Glutamatergic neuron (in vitro differentiated cells): ENCODE measurements at regions not wholly inside any gene's neighbourhood (a gene's known extent, or its start where the extent isn't known, plus 50 kb on each side); places are given as distances from the start of the nearest gene placed in this dataset.

Experiments used
- DNase-seq: peaks from one replicate; pipeline ENCODE4 v3.0.0; 2022
- H3K27ac Mint-ChIP-seq: one replicate; pipeline ENCODE4 v1.8.0; 2020; ENCODE audit warnings: mild to moderate bottlenecking, mixed read lengths, inconsistent platforms; ENCODE audit not compliant: unreplicated experiment
- H3K27me3 Mint-ChIP-seq: one replicate; pipeline ENCODE4 v1.8.0; 2020; ENCODE audit warnings: mild to moderate bottlenecking, moderate library complexity, mixed read lengths, inconsistent platforms; ENCODE audit not compliant: unreplicated experiment
- H3K36me3 Mint-ChIP-seq: one replicate; pipeline ENCODE4 v1.8.0; 2020; ENCODE audit warnings: mild to moderate bottlenecking, mixed read lengths, inconsistent platforms; ENCODE audit not compliant: unreplicated experiment
- H3K4me1 Mint-ChIP-seq: one replicate; pipeline ENCODE4 v1.8.0; 2020; ENCODE audit warnings: mild to moderate bottlenecking, low read depth, mixed read lengths, inconsistent platforms; ENCODE audit not compliant: unreplicated experiment
- H3K4me3 Mint-ChIP-seq: one replicate; pipeline ENCODE4 v1.8.0; 2020; ENCODE audit warnings: mild to moderate bottlenecking, mixed read lengths, inconsistent platforms; ENCODE audit not compliant: unreplicated experiment
- H3K9me3 Mint-ChIP-seq: one replicate; pipeline ENCODE4 v1.8.0; 2020; ENCODE audit warnings: mild to moderate bottlenecking, moderate library complexity, mixed read lengths, inconsistent platforms; ENCODE audit not compliant: unreplicated experiment
- TF ChIP-seq, protein P1 (sequence below): fragments of 200-600 bp; sonication (generic); IDR thresholded peaks from one replicate; pipeline ENCODE4 v1.5.0; 2021; ENCODE audit not compliant: partially characterized antibody, unreplicated experiment

DNA sequence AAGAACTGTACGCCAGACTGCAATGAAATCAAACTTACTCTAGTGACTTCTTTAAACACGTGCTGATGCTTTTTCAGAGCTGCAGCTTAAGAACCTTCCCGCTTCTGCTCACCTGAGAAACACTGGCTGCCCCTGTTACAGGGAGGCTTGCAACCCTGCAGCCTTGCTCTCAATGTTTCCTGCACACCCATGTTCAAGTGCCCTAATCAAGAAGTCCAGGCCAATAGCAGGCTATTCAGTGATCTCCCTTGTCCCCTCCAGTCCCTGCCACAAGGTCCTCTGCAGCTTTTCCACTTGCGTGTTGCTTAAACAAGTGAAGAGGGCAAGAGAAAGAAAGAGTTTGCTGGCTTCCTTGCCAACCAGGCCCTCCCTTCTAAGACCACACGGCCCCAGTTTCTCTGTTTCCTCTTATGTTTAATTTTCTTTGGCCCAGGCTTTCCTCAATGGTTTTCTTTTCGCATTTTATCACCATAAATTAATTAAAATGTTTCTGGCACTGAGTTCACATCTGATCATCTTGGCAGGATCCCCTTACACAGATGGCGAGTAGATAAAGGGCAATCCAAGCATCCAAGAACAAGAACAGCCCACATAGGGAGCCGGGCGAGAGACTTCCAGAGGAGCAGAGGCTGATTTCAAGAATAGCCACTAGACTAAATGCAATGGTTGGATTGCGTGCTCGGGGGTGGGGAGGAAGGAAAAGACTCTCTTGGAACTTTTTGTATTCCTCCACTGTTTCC, 82.3 kb upstream of the CDKN3 start:
- Mint-ChIP-seq H3K27ac (no peak overlapping the region), H3K4me3 (no peak overlapping the region), H3K27me3 (no peaks in the 10 kb centered on the region), H3K36me3 (no peaks in the 10 kb centered on the region), H3K9me3 (no peaks in the 10 kb centered on the region), H3K4me1 (no peaks in the 10 kb centered on the region)
- no peak for DNase-seq
- TF ChIP-seq, protein P1, sequence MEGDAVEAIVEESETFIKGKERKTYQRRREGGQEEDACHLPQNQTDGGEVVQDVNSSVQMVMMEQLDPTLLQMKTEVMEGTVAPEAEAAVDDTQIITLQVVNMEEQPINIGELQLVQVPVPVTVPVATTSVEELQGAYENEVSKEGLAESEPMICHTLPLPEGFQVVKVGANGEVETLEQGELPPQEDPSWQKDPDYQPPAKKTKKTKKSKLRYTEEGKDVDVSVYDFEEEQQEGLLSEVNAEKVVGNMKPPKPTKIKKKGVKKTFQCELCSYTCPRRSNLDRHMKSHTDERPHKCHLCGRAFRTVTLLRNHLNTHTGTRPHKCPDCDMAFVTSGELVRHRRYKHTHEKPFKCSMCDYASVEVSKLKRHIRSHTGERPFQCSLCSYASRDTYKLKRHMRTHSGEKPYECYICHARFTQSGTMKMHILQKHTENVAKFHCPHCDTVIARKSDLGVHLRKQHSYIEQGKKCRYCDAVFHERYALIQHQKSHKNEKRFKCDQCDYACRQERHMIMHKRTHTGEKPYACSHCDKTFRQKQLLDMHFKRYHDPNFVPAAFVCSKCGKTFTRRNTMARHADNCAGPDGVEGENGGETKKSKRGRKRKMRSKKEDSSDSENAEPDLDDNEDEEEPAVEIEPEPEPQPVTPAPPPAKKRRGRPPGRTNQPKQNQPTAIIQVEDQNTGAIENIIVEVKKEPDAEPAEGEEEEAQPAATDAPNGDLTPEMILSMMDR, result no peak

DNA sequence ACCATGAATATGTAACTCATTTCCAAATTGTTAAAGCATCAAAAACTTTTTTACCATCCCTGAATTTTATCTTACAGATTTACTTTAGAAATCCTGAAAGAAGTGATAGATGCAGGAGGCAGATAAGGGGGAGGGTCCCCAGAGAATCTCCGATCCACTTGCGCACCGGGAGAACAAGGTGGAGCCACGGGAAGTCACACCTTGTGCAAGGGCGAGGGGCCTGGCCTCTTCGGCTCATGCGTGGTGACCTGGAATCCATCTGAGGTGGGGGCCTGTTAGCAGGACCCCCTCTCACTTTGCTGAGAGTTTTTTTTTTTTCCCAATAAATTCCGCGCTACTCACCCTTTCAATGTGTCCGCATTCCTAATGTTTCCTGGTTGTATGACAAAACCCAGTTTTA, 80.2 kb upstream of the CDKN3 start:
- Mint-ChIP-seq H3K4me3 (no peak overlapping the region), H3K4me1 (no peaks in the 10 kb centered on the region), H3K27ac (no peak overlapping the region), H3K27me3 (no peaks in the 10 kb centered on the region), H3K36me3 (no peaks in the 10 kb centered on the region), H3K9me3 (no peaks in the 10 kb centered on the region)
- DNase-seq, result no peak
- TF ChIP-seq, protein P1, result no peak

- Mint-ChIP-seq H3K4me3 (no peak overlapping the region), H3K27ac (no peak overlapping the region), H3K9me3 (no peaks in the 10 kb centered on the region), H3K27me3 (no peaks in the 10 kb centered on the region), H3K4me1 (peaks cover under 1% of the 10 kb centered on the region), H3K36me3 (no peaks in the 10 kb centered on the region)
- no peak for DNase-seq
- TF ChIP-seq, protein P1, result no peak
Measured at GRCh38 chr14:54317391-54317790, 79.4 kb upstream of the CDKN3 start.

DNA sequence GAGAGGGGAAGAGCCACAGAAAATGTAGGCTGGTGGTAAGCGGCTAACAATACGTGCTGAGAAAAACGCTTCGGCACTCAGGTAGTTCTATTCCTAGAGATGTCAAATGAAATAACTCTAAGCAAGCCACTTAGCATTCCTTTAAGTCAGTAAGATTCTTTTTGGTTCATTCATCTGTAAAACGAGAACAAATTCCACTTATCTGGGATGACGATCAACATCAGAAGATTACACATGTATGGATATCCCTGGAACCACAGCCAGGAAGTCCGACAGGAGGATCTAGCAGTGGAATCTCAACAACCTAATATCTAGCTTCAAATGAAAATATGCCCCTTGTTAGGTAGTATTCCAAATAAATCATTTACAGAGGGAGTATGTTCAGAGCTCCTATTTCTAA, 74.6 kb upstream of the CDKN3 start:
- no peaks in the 10 kb centered on the region for H3K9me3 Mint-ChIP-seq
- H3K4me3 Mint-ChIP-seq, result no peak overlapping the region
- H3K36me3 Mint-ChIP-seq, result no peaks in the 10 kb centered on the region
- no peak for DNase-seq
- TF ChIP-seq, protein P1, result no peak
- peaks cover 7% of the 10 kb centered on the region for H3K4me1 Mint-ChIP-seq
- H3K27ac Mint-ChIP-seq, result no peak overlapping the region
- no peaks in the 10 kb centered on the region for H3K27me3 Mint-ChIP-seq

- Mint-ChIP-seq H3K27ac (no peak overlapping the region), H3K27me3 (no peaks in the 10 kb centered on the region), H3K4me3 (no peak overlapping the region), H3K4me1 (peaks cover 7% of the 10 kb centered on the region), H3K9me3 (no peaks in the 10 kb centered on the region), H3K36me3 (no peaks in the 10 kb centered on the region)
- no peak for DNase-seq
- TF ChIP-seq, protein P1, result no peak
Measured at GRCh38 chr14:54322701-54323337, 74.0 kb upstream of the CDKN3 start.
